Calu3 (cell line): ENCODE measurements at regions not wholly inside any gene's neighbourhood (a gene's known extent, or its start where the extent isn't known, plus 50 kb on each side); places are given as distances from the start of the nearest gene placed in this dataset.

Experiments
- BruUV-seq: library from RNA; stranded (reverse); fragments of 400-500 nt; replicated peaks from 2 replicates; lab custom pipeline; 2021; lab: Mats Ljungman, UMichigan
- CTCF ChIA-PET: fragments of 300-600 bp; sonication (Branson Sonifier 250); formaldehyde crosslinking; loops from one replicate; lab custom pipeline; 2022; ENCODE audit warnings: antibody characterized with exemption; lab: Charles Lee
- DNase-seq: peaks from one replicate; pipeline ENCODE4 v3.0.0; 2022
- H3K27ac Mint-ChIP-seq: one replicate; pipeline ENCODE4 v1.8.0; 2022; ENCODE audit warnings: mixed read lengths; ENCODE audit not compliant: unreplicated experiment
- H3K27me3 Mint-ChIP-seq: one replicate; pipeline ENCODE4 v1.8.0; 2022; ENCODE audit warnings: mixed read lengths; ENCODE audit not compliant: unreplicated experiment
- H3K36me3 Mint-ChIP-seq: one replicate; pipeline ENCODE4 v1.8.0; 2022; ENCODE audit warnings: mild to moderate bottlenecking, moderate library complexity, mixed read lengths; ENCODE audit not compliant: insufficient read depth, unreplicated experiment
- H3K4me1 Mint-ChIP-seq: one replicate; pipeline ENCODE4 v1.8.0; 2022; ENCODE audit warnings: mild to moderate bottlenecking, low read depth, mixed read lengths; ENCODE audit not compliant: unreplicated experiment
- H3K4me3 Mint-ChIP-seq: one replicate; pipeline ENCODE4 v1.8.0; 2022; ENCODE audit warnings: mild to moderate bottlenecking, low read depth, moderate library complexity, mixed read lengths; ENCODE audit not compliant: unreplicated experiment
- H3K9me3 Mint-ChIP-seq: one replicate; pipeline ENCODE4 v1.8.0; 2022; ENCODE audit warnings: low read depth, mixed read lengths; ENCODE audit not compliant: unreplicated experiment
- intact Hi-C: fragments of 100-400 bp; cut with micrococcal nuclease; formaldehyde crosslinking; loops from one replicate; pipeline ENCODE4 v1.10.0; 2022; ENCODE audit not compliant: unreplicated experiment
- TF ChIP-seq, protein P1 (sequence below): fragments of 200-600 bp; IDR thresholded peaks from one replicate; pipeline ENCODE4 v1.8.0; 2022; ENCODE audit warnings: antibody characterized with exemption; ENCODE audit not compliant: unreplicated experiment

GRCh38 chr18:28947900-28948299 is 771.0 kb upstream of the CDH2 start:
- no peaks in the 10 kb centered on the region for H3K36me3 Mint-ChIP-seq

GRCh38 chr18:28946471-28946870 is 769.5 kb upstream of the CDH2 start:
- H3K27ac Mint-ChIP-seq, result no peak overlapping the region
- H3K36me3 Mint-ChIP-seq, result no peaks in the 10 kb centered on the region
- DNase-seq, result no peak
- no peak overlapping the region for H3K4me3 Mint-ChIP-seq
- no TSS peak for BruUV-seq
- intact Hi-C loops, result no loop called here
- no peaks in the 10 kb centered on the region for H3K27me3 Mint-ChIP-seq
- CTCF ChIA-PET, result no interaction called here
- H3K9me3 Mint-ChIP-seq, result no peaks in the 10 kb centered on the region
- TF ChIP-seq, protein P1, sequence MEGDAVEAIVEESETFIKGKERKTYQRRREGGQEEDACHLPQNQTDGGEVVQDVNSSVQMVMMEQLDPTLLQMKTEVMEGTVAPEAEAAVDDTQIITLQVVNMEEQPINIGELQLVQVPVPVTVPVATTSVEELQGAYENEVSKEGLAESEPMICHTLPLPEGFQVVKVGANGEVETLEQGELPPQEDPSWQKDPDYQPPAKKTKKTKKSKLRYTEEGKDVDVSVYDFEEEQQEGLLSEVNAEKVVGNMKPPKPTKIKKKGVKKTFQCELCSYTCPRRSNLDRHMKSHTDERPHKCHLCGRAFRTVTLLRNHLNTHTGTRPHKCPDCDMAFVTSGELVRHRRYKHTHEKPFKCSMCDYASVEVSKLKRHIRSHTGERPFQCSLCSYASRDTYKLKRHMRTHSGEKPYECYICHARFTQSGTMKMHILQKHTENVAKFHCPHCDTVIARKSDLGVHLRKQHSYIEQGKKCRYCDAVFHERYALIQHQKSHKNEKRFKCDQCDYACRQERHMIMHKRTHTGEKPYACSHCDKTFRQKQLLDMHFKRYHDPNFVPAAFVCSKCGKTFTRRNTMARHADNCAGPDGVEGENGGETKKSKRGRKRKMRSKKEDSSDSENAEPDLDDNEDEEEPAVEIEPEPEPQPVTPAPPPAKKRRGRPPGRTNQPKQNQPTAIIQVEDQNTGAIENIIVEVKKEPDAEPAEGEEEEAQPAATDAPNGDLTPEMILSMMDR, result no peak
- H3K4me1 Mint-ChIP-seq, result no peaks in the 10 kb centered on the region

More at GRCh38 chr18:28947900-28948299, 771.0 kb upstream of the CDH2 start:
- CTCF ChIA-PET, result no interaction called here
- no peak overlapping the region for H3K27ac Mint-ChIP-seq
- H3K9me3 Mint-ChIP-seq, result peaks cover 5% of the 10 kb centered on the region
- intact Hi-C loops, result no loop called here
- H3K4me3 Mint-ChIP-seq, result no peak overlapping the region
- H3K27me3 Mint-ChIP-seq, result no peaks in the 10 kb centered on the region
- H3K4me1 Mint-ChIP-seq, result no peaks in the 10 kb centered on the region
- TF ChIP-seq, protein P1, result no peak
- no TSS peak for BruUV-seq
- no peak for DNase-seq

DNA sequence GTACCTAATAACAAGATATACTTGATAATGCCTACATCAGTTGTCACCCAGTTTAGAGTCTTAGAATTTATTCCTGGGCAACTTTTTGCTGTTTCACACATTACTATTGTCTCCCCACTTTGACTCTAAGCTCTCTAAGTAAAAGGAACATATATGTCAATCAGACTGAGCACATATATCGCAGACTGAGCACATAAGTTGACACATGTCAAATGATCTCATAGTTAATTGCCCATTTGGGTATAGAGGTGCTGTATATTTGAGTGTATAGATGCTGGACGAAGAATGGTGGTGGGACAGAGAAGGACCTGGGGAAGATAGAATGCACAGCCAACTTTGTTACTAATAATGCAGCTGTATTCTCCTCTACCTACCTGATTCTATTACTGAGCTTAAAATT is 746.0 kb upstream of the CDH2 start:
- H3K27ac Mint-ChIP-seq, result no peak overlapping the region
- TF ChIP-seq, protein P1, result no peak
- H3K27me3 Mint-ChIP-seq, result no peaks in the 10 kb centered on the region
- H3K4me3 Mint-ChIP-seq, result no peak overlapping the region
- H3K9me3 Mint-ChIP-seq, result no peaks in the 10 kb centered on the region
- intact Hi-C loops, result no loop called here
- DNase-seq, result no peak
- CTCF ChIA-PET, result no interaction called here
- H3K36me3 Mint-ChIP-seq, result no peaks in the 10 kb centered on the region
- H3K4me1 Mint-ChIP-seq, result no peaks in the 10 kb centered on the region
- BruUV-seq, result no TSS peak

- Mint-ChIP-seq H3K27me3 (no peaks in the 10 kb centered on the region), H3K4me1 (no peaks in the 10 kb centered on the region), H3K4me3 (no peak overlapping the region), H3K27ac (no peak overlapping the region), H3K36me3 (no peaks in the 10 kb centered on the region), H3K9me3 (peaks cover 6% of the 10 kb centered on the region)
- TF ChIP-seq, protein P1, result no peak
- intact Hi-C loops, result no loop called here
- DNase-seq, result no peak
- CTCF ChIA-PET, result interaction anchor here (0.6 kb wide), 1 partner anchor 1794 kb away, joined by 3 read pairs; no protein-coding TSS in a partner anchor
- BruUV-seq, result no TSS peak
Observed at GRCh38 chr18:28916456-28916855, 739.5 kb upstream of the CDH2 start.
